GM19043 (cell line): ENCODE measurements at regions not wholly inside any gene's neighbourhood (a gene's known extent, or its start where the extent isn't known, plus 50 kb on each side); places are given as distances from the start of the nearest gene placed in this dataset.

Experiments used
- ATAC-seq: cut with Tn5 transposase; IDR thresholded peaks from one replicate; pipeline ENCODE4 v1.9.1; 2021; ENCODE audit warnings: low read depth; ENCODE audit not compliant: unreplicated experiment

DNA sequence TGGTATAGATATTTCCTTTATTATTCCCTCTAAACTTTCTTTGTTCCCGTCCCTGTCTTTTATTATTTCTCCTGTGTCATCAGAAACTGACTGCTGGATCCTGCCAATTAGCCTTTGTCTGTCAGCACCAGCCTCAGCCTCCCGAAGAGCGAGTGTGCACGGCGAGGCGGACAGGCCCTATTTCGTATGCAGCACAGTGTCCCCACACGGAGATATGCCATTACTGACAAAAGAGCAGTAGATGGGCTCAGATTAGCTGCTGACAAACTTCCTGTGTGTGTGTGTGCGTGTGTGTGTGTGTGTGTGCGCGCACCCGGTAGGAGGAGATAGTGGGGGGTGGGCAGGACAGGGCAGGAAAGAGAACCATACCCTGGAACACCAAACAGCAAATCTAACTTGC is 99.5 kb upstream of the ZFP64 start:
- ATAC-seq: no peak

DNA sequence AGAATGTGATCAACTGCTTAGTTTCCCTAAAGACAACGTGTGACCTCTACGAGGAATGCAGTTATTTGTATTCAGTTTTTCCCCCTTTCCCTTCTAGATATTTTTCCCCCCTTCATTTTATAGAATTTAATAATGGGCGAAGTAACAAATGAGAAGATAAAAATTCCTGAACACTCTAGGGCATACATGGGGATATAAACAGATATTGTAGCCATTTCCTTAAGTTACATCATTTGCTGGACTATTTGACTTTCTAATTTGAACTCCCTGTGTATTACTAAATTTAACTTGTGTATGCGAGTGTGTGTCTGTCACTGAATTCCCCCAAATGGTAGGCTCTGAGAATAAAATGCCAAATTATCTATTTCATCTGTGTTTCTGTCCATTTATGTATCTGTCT is 99.0 kb upstream of the ZFP64 start:
- no peak for ATAC-seq

DNA sequence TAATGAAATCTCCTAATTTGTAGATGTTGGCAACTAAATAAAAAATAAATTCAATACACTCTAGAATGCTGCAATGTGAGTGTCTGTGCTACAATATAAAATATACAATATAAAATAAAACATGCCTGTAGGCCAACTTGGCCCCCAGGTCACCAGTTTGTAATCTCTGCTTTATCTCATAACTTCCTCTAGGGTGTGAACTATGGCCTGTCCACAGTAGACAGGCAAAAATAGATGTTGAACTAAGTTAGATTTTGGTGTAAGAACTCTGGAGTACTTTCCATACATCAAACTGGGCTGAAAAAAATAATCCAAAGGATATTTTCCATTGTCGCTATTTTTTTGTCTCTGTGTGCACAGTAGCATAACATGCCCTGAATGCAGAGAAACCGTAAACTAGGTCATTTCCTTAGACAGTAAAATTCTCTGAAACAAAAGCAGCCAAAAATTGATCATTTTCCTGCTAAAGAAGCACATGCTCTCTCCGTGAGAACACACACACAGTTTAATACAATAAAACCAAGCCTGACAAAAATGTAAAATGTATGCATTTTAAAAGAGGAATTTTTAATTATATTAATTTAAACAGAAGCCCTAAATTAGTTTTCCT is 98.5 kb upstream of the ZFP64 start:
- ATAC-seq: no peak

DNA sequence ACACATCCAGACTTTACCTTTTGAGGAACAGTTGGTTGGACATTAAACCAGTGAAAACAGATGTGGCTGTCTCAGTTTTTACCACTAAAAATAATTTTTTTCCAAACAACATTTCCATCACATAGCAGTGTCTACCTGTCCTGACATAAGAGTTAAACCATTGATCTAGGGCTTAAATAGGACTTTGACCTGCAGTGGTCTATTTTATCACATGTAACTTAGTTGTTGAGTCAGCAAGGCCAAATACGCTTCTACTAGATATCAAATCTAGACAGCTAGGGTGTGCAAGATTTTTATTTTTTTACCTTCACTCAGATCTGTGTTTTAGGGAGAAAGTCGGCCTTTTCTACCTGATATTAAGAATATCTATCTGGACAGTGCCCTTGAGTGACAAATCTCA is 88.8 kb upstream of the ZFP64 start:
- no peak for ATAC-seq

DNA sequence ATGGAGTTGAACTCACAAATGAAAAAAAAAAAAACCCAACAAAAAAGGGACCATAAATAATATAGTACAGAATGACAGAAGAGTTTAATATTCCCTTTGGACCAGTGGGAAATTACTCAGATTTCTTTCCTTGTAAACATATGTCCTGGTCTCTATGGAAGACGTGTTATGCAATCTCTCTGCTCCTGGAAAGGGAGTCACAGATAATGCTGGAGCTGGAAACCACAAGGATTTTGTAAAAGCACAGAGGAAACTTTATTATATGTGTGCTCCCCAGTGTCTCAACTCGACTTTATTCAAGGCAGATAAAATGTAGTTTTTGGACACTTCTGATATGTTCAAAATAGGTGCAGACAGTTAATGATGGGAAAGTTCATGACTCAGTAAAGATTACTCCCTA is 88.1 kb upstream of the ZFP64 start:
- no peak for ATAC-seq

DNA sequence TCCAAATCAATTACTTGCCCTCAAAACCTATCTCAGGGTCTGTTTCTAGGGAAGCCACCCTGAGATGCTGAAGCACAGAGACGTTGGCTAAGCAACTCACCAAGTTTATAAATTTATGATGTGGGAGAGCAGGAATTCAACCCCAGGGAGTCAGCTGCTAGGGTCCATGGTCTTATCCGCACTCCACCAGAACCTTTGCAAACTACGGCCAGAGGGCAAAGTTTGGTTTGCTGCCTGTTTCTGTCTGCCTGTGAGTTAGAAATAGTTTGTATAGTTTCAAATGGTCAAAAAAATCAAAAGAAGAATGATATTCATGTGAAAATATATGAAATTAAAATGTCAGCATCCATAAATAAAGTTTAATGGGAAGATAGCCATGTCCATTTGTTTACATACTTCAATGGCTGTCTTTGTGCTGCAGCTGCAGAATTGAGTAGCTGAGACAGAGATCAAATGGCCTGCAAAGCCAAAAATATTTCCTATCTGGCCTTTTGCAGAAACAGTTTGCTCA is 83.7 kb upstream of the ZFP64 start:
- ATAC-seq: no peak

DNA sequence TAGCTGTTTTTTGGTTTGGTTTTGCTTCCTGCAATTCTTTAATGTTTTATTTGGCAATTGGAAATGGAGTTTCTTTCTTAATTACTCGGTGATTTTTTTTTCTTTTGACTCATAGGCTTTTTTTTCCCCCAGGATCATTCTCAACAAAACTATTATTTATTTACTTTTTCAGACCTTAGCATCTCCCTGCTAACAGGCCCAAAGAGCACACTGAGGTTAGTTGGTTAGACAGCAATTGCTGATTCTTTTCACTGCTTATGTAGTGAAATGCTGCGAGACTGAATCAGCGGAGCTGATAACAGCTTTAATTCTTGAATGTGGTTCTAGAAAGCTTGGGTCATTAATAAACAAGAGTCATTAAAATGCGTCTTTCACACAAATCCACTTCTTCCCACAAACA is 79.1 kb upstream of the ZFP64 start:
- ATAC-seq: no peak

DNA sequence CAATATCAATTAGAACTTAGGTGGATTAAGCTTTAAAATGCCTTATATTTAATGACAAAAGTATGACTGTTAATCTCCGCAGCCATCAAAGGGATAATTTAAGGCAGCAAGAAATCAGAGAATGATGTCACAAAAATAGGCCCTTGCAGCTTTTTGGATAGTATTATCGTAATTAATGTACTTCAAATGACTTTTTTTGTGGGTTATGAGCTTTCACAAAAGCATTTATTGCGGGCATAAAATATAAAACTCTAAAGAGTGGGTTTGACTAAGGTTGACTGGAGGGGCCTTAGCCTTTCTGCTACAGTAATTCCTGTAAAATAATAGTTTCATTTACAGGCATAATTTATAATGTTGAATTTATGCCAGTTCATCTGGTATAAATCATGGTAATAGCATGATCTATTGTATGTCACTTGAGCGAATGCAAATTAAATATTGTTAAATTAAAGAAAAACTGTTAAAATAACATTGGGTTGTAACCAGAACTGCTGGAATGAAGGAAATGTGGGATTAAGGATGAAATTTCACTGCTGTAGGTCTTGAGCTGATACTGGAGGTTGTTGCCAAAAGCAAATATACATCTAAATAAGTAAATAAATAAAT is 78.5 kb upstream of the ZFP64 start:
- ATAC-seq: no peak

DNA sequence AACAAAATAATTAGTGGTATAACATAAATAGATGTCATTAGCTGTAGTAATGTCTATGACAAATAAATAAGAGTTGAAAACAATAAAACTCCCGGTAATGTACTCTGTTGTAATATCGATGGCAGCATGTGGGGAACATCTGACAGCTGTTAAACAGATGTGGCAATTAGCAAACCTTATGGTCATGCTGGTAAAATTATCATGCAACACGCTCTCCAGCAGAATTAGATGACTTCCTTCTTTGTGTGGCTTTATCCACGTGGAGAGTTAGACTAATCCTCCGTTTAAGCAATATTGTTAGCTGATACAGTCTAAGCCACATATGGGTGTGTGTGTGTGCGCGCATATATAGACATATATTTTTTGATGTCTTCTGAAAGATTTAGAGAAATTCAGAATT is 77.7 kb upstream of the ZFP64 start:
- ATAC-seq: no peak

DNA sequence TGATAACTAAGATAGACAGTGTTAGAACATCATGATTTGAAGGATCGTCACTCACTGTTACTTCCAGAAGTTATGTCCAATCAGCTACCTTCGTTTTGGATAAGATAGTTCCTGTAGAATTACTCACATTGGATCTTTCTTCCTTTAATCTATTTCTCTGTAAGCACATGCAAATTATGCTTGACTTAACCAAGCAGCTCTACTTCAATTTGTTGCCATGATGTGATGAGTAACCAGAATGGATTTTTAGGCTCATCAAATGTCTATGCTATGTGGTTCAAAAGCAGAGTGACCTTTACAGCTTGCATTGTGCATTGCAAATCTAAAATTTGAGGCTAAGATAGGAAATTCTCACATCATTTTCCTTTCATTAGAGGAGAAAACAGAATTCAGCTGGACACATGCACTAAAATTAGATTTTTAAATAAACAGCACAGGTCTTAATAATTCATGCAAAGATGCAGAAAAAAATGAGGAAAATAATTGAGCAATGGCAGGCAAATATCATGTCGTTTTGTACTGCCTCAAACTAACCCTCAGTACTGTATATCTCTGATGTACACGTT is 76.7 kb upstream of the ZFP64 start:
- no peak for ATAC-seq

DNA sequence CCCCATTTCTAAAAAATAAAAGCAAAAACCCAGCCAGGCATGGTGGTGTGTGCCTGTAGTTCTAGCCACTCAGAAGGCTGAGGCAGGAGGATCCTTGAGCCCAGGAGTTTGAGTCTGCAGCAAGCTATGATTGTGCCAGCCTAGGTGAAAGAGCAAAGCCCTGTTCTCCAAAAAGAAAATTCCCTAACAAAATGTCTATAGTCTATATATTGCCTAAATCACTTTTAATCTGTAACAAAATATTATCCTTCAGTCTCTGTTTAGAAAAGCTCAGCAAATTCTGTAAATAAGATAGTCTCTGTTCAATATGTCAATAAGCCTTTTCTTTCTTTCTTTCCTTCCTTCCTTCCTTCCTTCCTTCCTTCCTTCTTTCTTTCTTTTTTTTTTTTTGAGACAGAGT is 75.8 kb upstream of the ZFP64 start:
- no peak for ATAC-seq

DNA sequence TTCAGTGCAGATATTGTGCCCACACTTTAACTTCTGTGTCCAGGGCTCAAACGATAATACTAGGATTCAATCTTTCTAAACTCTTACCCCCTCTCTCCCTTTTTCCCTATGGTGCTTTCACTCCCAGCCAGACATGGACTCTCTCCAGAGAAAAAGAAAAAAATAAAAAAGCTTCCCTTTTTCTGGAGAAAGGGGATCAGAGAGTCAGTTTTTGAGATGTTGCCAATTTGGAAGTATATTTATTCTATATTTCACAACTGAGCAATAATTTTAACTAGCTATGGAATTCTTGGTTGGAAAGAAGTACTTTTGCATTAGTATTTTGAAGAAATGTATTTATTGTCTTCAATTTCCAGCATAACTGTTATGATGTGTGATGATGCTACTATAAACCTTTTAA is 72.2 kb upstream of the ZFP64 start:
- ATAC-seq: no peak

DNA sequence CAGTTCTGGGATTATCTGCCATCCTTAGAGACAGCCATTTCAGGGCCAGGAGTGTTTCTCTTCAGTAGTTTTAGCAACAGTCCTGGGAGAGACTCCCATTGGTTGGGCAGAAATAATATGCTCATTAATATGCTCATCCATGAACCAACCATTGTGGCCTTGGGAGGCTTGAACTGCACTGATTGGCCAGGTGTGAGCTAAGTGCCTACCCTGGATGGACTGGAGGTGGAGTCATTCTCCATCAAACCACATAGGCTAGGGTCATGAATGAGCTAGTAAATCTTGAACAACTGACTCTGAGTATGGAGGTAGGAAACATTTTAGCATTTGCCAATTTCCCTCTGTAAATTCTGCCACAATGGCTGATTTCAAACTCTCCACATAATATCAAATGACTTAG is 70.2 kb upstream of the ZFP64 start:
- no peak for ATAC-seq

DNA sequence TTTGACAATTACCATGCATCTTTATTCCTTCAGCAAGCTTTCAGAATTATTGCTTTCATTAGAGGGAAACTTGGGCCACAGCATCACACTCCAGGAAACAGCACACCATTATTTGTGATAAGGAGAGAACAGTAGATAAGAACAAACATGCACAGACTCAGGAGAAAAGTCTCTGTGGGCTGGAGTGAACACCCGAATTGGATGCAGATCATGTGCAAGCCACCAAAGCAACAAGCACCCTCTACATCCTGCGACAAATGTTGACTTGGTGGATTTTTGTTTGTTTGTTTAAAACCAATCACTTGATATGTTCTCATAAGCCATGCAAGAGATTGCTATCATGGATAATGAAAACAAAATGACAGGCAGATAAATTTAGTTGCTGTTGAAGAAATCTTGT is 67.7 kb upstream of the ZFP64 start:
- ATAC-seq: no peak

DNA sequence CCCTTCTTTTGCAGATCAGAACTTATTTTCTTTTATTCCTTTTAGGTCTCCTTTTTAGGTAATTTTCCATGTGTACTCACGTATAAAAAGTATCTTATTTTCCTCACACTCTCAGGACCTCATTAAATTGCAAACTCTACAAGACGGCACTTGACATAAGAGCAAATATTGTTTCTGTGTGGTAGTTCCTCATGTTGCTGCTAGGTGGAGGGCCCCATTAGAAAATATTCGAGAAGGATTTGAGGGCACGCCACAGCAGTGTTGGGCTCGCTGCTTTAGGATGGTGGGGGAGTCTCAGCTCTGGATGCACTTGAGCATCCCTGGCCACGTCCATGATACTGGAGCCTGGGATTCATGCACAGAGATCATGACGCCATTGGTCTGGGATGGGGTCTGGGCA is 64.9 kb upstream of the ZFP64 start:
- ATAC-seq: no peak

DNA sequence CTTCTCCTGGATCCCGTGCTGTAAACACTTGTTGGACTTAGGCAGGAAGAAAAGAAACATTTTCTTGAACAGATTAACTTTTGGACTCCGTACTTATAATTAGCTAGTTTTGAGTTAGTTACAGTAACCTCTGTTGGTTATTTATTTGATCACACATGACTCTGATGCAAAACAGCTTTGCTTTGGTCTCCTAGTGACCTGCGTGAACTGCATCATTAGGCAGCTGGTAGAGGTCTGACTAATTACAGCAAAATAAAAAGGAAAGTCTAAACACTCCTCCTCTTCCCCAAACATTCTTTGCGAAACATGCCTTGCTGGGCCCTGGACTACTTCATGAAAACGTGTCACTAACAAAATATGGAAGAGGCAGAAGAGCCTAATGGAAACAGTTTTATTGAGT is 61.1 kb upstream of the ZFP64 start:
- ATAC-seq: no peak

DNA sequence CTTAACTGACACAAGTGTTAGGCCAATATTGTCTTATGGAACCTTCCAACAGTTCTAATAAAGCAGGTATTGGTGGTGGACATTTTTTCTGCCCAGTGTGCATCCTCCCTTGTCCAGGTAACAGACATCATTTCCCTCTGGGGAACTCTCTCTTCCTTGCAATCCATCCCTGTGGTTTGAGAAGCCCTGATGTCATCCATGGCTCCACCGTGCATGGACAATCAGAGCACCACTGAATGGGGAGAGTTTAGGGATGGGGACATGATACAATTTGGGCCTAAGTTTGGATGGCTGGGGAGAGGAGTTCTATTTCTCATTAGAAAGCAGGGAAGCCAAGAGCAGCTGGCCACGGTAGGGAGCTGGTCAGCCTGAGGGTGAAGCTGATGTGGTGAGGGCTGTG is 60.2 kb upstream of the ZFP64 start:
- no peak for ATAC-seq

DNA sequence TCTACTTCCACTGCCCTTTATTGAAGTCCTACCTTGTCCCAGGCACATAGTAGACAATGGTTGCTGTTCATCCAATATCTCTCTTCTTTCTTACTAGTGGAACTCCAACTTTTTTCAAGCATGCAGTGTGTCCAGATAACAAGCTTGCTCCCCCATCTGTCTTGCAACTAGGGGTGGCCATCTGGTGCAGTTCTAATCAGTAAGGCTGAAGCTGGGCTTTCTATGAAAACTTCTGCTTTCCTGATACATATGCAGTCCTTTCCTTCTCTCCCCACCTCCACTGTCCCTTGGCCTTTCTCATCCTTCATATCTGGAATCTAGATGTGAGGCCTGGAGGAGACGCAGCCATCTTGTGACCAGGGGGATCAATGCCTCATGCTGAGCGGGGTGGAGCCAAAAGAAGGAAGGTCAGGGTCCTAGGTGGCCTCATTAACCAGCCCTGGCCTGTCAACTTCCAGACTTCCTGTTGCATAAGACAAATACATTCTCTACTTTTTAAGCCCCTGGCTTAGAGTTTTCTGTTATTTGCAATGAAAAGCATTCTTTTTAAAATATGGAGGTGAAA is 59.6 kb upstream of the ZFP64 start:
- ATAC-seq: no peak

DNA sequence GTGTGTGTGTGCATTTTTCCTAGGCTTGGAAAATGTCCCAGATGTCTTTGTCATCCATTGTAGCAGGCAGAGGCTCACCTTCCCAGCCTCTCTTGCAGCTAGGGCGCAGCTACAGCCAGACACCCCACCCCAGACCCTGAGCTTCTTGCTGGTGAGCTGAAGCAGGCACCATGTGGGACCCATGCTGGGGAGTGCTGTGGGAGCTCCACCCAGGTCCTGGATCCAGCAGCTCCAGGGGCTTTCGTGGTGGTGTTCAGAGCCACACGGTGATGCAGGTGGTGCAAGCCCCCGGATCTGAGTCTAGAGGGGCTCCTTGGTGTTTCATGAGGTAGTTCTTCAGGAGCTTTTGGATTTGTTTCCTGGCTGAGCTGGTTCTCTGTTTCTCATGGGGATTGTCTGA is 56.0 kb upstream of the ZFP64 start:
- no peak for ATAC-seq

DNA sequence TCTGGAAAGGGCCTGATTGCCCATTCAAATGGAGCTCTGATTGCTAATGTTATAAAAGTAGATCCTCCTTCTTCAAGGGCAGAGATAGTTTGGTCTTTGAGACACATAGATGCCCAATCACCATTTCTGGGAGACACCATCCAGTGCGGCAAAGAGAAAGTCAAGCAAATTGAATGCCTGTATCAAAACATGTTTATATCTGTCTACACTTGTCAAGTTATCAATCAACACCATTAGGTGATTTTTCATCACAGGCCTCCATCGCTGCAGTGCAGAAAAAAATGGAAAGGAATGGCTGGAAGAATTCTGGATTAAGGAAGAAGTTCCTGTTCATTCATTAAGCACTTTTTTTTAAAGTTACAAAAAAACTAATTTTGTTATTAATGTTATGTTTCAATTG is 54.8 kb upstream of the ZFP64 start:
- ATAC-seq: no peak

DNA sequence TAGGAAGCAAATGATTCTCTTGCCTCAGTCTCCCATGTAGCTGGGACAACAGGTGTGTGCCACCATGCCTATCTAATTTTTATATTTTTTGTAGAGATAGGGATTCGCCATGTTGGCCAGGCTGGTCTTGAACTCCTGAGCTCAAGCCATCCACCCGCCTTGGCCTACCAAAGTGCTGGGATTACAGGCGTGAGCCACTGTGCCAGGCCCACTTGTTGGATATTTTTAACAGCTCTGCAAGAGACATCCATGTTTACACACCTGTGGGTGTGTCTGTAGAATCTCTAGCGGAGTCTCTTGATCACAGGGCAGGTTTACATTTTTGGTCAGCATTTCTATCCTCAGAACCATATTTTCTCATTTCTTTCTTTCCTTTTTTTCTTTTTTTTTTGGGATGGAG is 53.1 kb upstream of the ZFP64 start:
- no peak for ATAC-seq
